ENCODE measurements at regions not wholly inside any gene's neighbourhood (a gene's known extent, or its start where the extent isn't known, plus 50 kb on each side); places are given as distances from the start of the nearest gene placed in this dataset.
A peak's percentile ranks its signal among the peaks of the same experiment; 100 is the strongest.

DNA sequence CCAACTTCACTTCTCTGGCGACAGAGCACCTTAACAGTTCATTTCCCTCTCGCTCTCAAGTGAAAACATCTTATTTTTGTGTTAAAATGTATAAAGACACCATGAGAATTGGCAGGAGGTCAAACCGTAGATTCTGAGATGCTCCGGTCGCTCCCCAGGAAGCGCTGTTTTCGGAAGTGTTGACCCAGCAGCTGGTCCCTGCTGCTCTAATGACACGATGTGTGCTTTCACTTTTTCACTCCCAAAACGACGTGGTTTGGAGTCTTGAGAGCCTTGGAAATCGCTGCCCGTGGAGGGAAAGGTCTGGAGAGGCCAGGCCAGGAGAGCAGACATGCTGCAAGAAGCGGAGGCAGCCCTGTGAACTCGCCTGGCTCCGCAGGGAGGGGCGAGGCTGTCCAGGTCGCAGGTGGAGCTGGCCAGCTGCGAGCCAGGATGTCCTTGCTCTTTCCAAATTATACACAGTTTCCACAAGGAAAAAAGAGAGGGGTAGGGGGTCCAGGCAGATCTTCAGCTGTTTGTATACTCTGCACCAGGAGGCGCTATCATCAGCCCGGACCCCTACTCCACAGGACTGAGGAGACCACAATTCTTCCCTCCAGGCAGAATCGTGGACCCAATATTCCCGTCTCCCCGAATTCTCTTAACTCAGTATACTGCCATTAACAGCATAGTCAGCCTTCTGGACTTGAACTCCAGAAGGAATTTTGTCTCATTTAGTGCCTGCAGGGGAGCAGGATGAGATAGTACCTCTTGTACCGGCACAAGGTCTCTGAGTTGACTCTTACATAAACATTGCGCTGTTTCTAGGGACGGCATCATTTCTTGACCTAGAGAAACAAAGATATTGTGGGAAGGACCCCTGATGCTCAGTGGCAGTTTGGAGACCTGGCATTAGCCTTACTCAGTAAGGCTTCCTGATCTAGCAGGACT lies 248.6 kb upstream of the ANKRD55 start:
- intact Hi-C loops (cut with DNase I) = no loop called here
- ATAC-seq (peak; percentile 44 to 62), DNase-seq (peak; percentile 64)

DNA sequence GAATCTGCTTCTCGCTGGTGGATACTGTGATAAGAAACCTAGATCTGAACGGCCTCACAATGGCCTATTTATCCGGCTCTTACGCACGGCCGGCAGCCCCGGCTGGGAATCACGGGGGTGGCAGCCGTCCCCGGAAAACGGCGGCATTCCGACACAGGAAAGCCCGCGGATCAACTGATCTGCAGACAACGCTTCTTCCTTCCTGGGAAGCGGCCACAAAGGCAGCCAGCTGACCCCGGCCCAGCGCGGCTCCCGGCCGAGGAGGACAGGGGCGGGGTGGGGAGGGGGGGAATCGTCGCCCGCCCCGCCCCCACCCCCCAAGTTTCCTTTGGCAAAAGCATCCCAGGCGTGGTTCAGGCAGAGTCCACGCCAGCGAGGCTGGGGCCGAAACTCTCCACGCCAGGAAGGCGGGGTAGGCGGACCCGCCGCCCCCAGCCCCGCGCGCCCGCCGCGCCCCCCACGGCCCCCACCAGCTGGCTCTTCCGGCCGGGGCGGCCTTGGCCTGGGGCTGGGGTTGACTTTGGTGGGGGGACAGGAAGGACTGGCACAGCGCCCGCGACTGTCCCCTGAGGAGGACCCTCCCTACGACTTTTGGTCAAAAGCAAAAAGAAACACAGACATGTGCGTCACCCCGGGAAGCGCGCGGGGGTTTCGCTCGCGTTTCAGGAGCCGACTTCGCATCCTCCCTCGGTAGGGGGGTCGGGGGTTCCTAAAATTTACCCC lies 247.7 kb upstream of the ANKRD55 start:
- DNase-seq (peak; percentile 79), ATAC-seq (peak; percentile 80 to 85)
- intact Hi-C loops (cut with DNase I) = no loop called here

DNA sequence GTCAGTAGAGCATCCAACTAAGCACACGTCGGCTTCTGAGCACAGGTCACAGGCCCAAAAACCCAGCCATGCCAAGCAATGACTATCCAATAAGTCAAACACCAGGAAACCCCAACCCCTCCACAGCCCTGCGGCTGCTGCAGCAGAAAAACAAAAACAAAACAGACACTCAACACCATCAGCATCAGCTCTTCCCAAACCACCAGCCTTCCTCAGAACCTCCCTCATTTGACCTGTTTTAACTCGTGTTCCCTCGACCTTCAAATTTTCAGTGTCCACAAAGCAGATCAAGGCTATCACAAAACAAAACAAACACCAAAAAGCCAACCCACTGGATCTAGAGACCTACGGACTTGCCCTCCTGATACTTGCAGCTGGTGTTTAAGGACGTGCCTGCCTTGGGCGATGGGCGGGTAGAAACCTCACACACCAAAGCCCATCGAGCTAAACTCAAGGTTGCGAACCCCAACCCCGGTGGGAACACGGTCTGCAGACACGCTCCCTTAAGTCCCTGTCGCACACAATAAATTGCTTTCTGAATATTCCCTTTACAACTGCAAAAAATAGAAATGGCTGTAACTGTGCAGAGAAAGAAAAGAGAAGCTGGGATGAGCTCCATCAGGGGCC lies 247.1 kb upstream of the ANKRD55 start:
- intact Hi-C loops (cut with DNase I) = no loop called here
- ATAC-seq = peak; percentile 2 to 20
- peak; percentile 36 for DNase-seq

DNA sequence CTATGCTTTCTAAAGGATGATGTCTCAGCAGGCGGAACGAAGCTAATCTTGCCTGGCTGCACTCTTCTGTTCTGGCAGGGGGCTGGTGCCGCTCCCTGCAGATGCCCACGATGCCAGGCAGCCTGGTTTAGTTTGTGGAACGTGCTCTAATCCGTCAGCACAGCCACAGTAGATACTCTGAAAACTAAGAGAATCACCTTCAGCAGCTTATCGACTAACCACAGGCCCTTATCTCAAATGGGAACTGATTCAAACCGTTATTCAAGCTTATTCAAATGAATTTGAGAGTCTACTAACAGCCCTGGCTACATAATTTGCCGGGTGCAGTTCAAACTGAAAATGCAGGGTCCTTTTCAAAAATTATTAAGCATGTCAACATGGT lies 246.6 kb upstream of the ANKRD55 start:
- DNase-seq = peak; percentile 35

DNA sequence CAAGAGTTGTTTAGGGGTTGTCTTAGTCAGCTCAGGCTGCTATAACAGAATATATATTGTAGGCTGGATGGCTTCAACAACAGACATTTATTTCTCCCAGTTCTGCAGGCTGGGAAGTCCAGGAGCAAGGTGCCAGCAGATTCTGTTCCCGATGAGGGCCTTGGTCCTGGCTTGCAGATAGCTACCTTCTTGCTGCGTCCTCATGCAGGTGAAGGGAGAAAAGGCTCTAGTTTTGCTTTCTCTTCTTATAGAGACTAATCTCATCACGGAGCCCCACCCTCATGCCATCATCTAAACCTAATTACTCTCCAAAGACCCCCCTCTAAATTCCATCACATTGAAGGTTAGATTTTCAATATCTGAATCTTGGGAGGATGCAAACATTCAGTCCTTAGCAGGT lies 246.0 kb upstream of the ANKRD55 start:
- intact Hi-C loops (cut with DNase I) = no loop called here
- DNase-seq = no peak
- no peak for ATAC-seq

More for the DNA sequence above, 246.6 kb upstream of the ANKRD55 start:
- intact Hi-C loops (cut with DNase I) = no loop called here
- ATAC-seq = peak in 1 of 2 donors; percentile 3

DNA sequence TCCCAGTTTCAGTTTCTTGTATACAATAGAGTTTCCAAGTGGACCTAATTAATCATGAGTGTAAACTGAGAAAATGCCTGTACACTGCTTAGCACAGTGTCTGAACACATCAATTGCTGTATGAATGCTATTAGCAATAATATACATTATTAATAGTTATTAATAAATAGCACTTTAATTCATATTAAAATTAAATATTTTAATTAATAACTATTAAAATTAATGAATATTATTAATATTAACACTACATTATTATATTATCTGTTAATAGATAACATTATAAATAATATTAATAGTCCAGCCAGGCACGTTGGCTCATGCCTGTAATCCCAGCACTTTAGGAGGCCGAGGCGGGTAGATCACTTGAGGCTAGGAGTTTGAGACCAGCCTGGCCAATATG lies 244.9 kb upstream of the ANKRD55 start:
- no peak for DNase-seq
- intact Hi-C loops (cut with DNase I) = no loop called here
- no peak for ATAC-seq

DNA sequence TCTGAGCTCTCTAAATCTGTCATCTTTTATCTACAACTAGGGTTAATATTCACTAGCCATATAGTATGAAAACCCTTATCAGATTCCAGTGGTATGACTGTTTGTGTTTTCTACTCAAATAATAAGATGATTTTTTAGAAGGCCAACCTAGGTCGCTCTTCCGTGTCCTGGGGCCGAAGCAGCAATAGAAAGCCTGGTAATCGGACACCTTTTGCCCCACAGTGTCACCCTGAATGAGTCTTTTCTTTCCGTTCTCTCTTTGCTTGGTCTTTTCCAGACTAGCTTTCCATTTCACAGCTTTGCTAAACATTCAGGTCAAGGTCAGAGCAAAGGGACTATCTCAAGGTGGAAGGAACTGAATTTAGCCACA lies 243.3 kb upstream of the ANKRD55 start:
- intact Hi-C loops (cut with DNase I) = no loop called here
- no peak for DNase-seq
- ATAC-seq = no peak

DNA sequence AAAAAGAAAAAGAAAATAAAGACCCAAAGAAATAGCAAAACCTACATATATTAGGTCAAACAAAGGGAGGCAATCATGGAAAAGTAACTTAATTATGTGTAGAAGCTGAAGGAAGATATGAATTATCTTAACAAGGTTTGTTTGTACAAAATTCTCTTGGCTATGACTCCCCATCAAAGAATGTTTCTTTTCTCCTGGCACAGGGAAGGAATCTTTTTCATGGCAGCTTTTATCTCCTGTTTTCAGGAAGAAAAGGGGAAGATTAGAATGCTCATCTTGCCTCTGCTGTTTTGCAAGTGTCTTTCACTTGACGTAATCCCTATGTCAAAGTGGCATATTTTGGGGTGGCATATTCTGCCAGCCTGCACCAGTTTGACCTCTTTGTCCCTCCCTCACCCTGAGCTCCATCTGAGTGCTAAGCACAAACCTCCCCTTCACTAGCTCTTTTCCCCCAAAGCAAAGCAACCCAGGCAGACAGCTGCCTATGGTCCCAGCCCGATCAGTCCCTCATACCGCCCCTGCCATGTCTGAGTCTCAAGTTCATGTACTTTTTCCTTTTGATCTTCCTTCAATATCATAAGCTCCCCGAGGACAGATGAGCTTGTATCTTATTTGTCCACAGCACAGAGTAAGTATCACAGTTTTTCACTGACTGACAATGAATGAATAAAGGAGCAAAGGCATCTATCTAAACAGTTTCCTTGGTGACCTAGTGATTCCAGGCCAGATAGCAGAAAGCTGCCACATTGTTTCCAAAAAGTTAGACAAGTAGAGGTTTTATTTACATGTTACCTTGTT lies 242.8 kb upstream of the ANKRD55 start:
- ATAC-seq (no peak), DNase-seq (no peak)
- intact Hi-C loops (cut with DNase I) = no loop called here

DNA sequence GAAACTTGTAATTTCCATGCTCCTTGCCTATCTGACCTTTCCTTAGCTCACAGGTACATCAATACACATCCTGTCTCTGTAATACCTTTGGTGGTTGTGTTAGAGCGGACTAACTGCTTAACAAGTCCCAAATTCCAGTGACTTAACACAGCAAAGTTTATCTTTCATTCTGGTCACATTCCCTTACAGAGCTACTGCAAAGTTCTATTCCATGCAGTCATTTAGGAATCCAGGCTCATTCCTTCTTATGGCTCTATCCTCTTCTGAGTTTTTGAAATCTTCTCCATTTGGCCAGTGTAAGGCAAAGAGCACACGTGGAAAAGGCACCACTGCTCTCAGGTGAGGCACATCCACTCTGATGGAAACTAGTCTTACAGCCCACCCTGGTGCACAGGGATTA lies 238.6 kb upstream of the ANKRD55 start:
- DNase-seq (no peak), ATAC-seq (no peak)
- intact Hi-C loops (cut with DNase I) = no loop called here

DNA sequence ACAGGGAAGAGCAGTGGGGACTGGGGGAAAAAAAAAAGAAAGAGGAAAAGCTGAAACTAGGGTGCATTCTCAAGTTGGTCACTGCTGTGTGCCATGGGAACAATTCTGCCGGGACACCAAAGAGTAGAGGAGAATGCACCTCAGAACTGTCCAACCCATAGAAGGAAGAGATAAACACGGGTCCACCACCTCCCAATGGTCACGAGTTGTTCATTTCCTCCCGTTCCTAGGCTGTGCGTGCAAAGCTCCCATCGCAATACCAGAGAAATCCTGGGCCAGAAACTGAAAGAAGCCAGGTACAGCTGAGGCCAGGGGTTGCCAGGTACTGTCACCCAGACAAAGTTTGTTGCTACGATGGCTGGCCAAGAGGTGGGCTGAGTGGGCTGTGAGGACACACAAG lies 236.9 kb upstream of the ANKRD55 start:
- intact Hi-C loops (cut with DNase I) = no loop called here
- DNase-seq (no peak), ATAC-seq (no peak)

DNA sequence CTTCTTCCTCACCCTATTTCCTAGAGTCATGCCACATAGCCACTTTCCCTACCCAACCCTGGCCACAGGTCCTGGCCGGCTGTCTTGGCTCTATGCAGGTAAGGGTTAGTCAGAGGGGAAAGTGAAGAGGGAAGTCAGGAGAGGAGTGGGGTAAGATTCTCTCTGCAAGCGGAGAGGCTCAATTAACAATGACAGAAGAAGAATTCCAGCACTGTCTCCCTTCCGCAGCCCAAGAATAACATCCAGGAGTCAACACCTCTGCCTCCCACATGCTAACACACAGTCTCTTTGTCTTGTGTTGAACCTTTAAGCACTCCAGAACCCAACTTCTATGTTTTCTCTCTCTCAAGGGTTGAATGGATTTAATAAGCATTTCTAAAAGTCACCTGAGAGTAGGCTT lies 235.1 kb upstream of the ANKRD55 start:
- DNase-seq = no peak
- intact Hi-C loops (cut with DNase I) = loop anchor here in 1 of 2 donors (10.0 kb wide), 1 partner anchor 347 kb away; the partner anchor contains the start of gene MAP3K1
- no peak for ATAC-seq

DNA sequence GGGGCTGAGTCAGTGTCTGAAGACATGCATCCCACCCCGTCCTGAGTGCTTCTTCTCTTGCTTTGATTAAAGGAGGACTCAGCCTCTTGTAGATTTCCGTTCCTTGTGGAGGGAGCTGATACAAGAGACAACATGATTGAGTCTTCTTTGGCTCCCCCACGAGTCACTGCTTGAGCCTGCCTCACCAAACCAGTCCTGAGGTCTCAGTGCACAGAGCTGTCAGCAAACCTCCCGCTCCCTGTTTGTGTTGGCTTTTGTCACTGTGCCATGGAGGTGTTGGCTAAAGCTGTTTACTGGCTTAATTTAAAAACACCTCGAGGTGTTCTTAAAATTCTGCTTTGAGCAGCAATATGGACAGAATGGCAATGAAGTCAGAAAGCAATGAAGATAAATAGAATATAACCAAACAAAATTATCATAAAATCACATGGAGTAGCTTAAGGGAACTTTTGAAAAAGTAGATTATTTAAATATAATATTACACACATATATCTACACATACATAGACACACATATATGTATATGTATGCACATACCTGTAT lies 234.1 kb upstream of the ANKRD55 start:
- DNase-seq = no peak
- no peak for ATAC-seq
- intact Hi-C loops (cut with DNase I) = loop anchor here in 1 of 2 donors (10.0 kb wide), 1 partner anchor 348 kb away; the partner anchor contains the start of gene MAP3K1

DNA sequence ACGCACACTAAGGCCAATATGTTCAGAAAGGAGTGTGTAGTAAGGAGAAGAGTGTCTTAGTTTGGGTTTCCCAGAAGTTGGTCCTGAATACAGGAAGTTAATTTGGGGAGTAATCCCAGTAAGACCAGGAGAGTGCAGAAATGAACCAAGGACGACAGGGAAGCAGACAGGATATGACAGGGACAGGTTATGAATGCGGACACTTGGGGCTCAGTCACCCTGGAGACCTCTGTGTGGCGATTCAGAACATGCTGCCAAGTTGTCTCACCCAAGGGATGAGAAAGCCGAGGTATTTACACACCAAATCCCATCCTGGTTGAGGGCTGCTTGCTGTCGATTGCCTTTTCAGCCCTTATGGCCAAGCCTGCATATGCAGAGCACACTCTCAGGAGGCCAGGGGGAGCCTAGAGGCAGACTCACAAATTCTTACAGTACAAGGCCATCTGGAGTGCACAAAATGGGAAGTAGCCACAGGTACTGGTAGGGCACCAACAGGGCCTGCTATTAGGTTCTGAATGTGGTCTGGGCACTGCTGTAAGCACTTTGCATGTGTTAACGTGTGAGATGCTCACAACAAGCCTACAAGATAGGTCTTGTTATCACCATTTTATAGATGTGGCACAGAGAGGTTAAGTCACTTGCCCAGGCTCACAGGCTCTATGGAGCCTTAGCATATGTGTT lies 233.1 kb upstream of the ANKRD55 start:
- ATAC-seq (peak; percentile 19 to 73), DNase-seq (no peak)
- intact Hi-C loops (cut with DNase I) = loop anchor here in 1 of 2 donors (10.0 kb wide), 1 partner anchor 349 kb away; the partner anchor contains the start of gene MAP3K1

DNA sequence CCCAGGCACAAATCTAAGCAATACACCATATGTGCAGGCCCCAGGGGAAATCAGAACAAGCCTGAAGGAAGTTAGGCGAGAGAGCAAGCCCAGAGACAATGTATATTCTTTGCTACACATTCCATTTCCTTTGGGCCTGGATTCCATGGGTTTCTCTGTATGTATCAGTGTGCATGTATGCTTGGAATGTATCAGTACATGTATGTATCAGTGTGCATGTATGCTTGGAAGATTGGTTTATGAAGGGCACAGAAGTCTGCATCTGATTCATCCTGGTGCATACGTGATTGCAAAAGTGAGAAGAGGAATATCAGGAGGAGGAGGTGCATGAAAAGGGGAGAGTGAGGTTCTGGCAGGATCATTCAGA lies 232.6 kb upstream of the ANKRD55 start:
- intact Hi-C loops (cut with DNase I) = loop anchor here in 1 of 2 donors (10.0 kb wide), 1 partner anchor 349 kb away; the partner anchor contains the start of gene MAP3K1
- DNase-seq = no peak
- no peak for ATAC-seq

DNA sequence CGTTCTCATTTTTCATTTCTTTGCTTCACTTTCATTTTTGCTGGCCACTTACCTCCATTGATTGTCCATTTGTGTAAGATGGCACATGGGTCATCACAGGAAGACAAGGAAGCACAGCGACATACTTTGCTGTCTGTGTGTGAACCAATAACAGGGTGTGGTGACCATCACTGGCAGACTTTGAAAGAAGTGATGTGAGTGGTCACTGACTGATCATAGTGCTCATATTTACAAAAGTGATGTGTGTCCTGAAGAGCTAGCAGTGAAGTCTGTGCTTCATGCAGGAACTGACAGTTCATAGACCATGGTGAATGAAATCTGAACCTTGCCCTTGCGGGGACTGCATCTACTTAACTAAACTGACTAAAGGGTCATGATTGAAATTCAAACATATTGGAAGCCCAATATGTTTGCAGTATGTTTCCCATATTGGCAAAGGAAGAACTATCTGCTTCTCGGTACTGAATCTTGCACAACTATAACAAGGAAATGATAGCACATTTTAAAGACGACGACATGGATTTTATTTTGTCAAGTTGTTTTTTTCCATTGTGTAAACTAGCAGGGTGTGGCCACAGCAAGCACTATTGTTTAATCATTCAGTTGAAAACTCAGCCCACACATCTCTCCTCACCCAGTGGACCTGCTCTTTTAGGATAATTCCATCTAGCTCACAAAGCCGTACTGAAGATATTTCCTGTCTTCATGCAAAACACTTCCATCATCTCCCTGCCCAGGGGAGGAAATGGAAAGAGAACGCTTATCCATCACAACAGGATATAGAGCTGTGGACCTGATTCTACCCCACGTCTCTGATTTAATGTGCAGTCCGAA lies 232.0 kb upstream of the ANKRD55 start:
- intact Hi-C loops (cut with DNase I) = loop anchor here in 1 of 2 donors (10.0 kb wide), 1 partner anchor 350 kb away; the partner anchor contains the start of gene MAP3K1

DNA sequence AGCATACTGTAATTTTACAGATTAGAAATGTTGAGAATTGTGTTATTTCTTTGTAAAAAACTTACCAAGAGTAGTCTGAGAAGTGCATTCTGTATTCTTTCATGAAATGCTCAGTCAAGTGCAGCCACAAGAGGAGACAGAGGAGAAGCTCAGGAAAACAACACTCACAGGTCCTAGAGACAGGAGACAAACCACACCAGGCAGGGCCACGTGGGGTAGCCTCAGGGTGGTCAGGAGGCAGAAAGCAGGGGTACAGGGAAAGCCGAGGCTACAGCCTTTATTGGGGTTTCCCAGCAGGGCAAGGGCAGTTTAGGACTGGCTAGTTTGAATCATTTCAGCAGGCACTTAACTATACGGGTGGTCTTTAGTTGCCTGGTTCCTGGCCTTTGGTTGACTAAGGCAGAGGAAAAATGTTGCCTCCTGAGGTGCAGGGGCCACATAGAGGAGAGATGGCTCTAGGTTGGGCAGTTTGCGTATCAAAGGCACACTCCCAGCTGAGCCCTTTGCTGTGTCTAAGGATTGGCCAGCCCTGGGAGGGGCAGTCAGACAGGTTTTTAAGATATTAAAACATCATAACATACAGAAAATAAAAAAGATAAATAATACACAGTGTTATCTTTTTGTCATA lies 230.9 kb upstream of the ANKRD55 start:
- ATAC-seq = no peak
- no peak for DNase-seq
- intact Hi-C loops (cut with DNase I) = loop anchor here in 1 of 2 donors (10.0 kb wide), 1 partner anchor 351 kb away; the partner anchor contains the start of gene MAP3K1

More for the DNA sequence above, 232.0 kb upstream of the ANKRD55 start:
- DNase-seq = no peak
- ATAC-seq = peak in 1 of 2 donors; percentile 55

DNA sequence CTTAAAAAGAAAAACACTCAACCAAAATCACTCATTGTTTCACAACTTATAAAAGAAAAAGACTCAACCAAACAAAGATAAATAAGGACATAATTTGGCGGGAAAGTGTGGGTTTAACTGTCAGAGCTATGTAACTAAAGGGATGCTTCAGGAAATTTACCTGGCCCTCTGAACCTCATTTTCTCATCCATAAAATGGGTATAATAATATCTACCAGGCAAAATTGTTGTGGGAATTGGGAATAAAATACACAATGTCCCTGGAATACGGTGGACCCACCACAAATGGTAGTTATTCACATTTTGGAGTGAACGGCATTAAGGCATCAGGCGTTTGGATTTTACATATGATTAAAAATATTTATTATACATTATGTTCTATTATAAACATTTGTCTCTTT lies 228.5 kb upstream of the ANKRD55 start:
- ATAC-seq (no peak), DNase-seq (no peak)
- intact Hi-C loops (cut with DNase I) = loop anchor here in 1 of 2 donors (10.0 kb wide), 1 partner anchor 353 kb away; the partner anchor contains the start of gene MAP3K1
